Common myeloid progenitor, CD34-positive (primary cell): ENCODE measurements at regions not wholly inside any gene's neighbourhood (a gene's known extent, or its start where the extent isn't known, plus 50 kb on each side); places are given as distances from the start of the nearest gene placed in this dataset.

Experiments used
- CTCF ChIA-PET: fragments of 350-600 bp; sonication (Branson Sonifier 250); formaldehyde crosslinking; loops from one replicate; lab custom pipeline; 2021; ENCODE audit warnings: antibody characterized with exemption; lab: Charles Lee
- POLR2A ChIA-PET: fragments of 350-600 bp; sonication (Branson Sonifier 250); formaldehyde crosslinking; loops from one replicate; lab custom pipeline; 2021; ENCODE audit warnings: antibody characterized with exemption; lab: Charles Lee
- DNase-seq, 3 donors: peaks; one replicate each; pipeline versions ENCODE4 v3.0.0 to v3.0.0-alpha.2; 2013
- H3K27ac ChIP-seq, 2 experiments: 1 replicate in 1 of 2; 2 replicates in 1 of 2; pipeline ENCODE4 v1.7.0; 2013; ENCODE audit warnings: inconsistent platforms in 2 of 2, low read length in 2 of 2, mild to moderate bottlenecking in 2 of 2, low read depth in 1 of 2, moderate library complexity in 1 of 2; ENCODE audit not compliant: severe bottlenecking in 2 of 2, insufficient read depth in 1 of 2, poor library complexity in 1 of 2
- H3K27me3 ChIP-seq, 5 experiments: replicated peaks in 2 of 5; 1 replicate in 3 of 5; 2 replicates in 2 of 5; pipeline versions ENCODE4 v1.6.1 to v1.7.0; 2013; ENCODE audit warnings: low read length in 4 of 5, mild to moderate bottlenecking in 2 of 5, moderate library complexity in 2 of 5, inconsistent platforms in 1 of 5; ENCODE audit not compliant: insufficient read depth in 5 of 5, control insufficient read depth in 4 of 5
- H3K36me3 ChIP-seq, 4 experiments: 1 replicate in 2 of 4; 2 replicates in 2 of 4; pipeline versions ENCODE4 v1.6.1 to v1.7.0; 2013; ENCODE audit warnings: low read length in 3 of 4, control low read depth in 1 of 4, mild to moderate bottlenecking in 1 of 4; ENCODE audit not compliant: control insufficient read depth in 4 of 4, insufficient read depth in 4 of 4
- H3K4me1 ChIP-seq, 4 experiments: 1 replicate in 3 of 4; 2 replicates in 1 of 4; pipeline versions ENCODE4 v1.6.1 to v1.7.1; 2013; ENCODE audit warnings: low read length in 3 of 4, mild to moderate bottlenecking in 3 of 4, control low read depth in 1 of 4, inconsistent platforms in 1 of 4, moderate library complexity in 1 of 4; ENCODE audit not compliant: control insufficient read depth in 4 of 4, insufficient read depth in 4 of 4; ENCODE audit errors: control extremely low read depth in 1 of 4
- H3K4me3 ChIP-seq, 7 experiments: 1 replicate in 4 of 7; 2 replicates in 3 of 7; pipeline versions ENCODE4 v1.5.1 to v1.7.0; 2013; ENCODE audit warnings: mild to moderate bottlenecking in 7 of 7, low read length in 6 of 7, moderate library complexity in 6 of 7, inconsistent platforms in 2 of 7, low read depth in 2 of 7, control low read depth in 1 of 7; ENCODE audit not compliant: insufficient read depth in 4 of 7, control insufficient read depth in 1 of 7; ENCODE audit errors: extremely low read depth in 1 of 7
- H3K9me3 ChIP-seq, 5 experiments: 1 replicate in 4 of 5; 2 replicates in 1 of 5; pipeline versions ENCODE4 v1.6.1 to v1.7.1; 2013; ENCODE audit warnings: low read length in 4 of 5, mild to moderate bottlenecking in 2 of 5, inconsistent platforms in 1 of 5, low read depth in 1 of 5, moderate library complexity in 1 of 5; ENCODE audit not compliant: control insufficient read depth in 4 of 5, insufficient read depth in 2 of 5; ENCODE audit errors: control extremely low read depth in 1 of 5
- WGBS: methylation state at CpG from one replicate; pipeline ENCODE4 v1.1.5; 2013; ENCODE audit not compliant: insufficient coverage; 5-methylcytosine and 5-hydroxymethylcytosine counted together

- no peak for DNase-seq
- H3K36me3 ChIP-seq: peaks cover 0 to 3% (median 0%) of the 10 kb centered on the region in 4 experiments
- H3K27ac ChIP-seq: no peak overlapping the region
- POLR2A ChIA-PET: no interaction called here
- 100% methylated on average over 1 of the region's 6 CpGs for WGBS
- no peaks in the 10 kb centered on the region for H3K4me1 ChIP-seq
- no peaks in the 10 kb centered on the region for H3K9me3 ChIP-seq
- H3K4me3 ChIP-seq: no peak overlapping the region
- CTCF ChIA-PET: no interaction called here
- no peaks in the 10 kb centered on the region for H3K27me3 ChIP-seq
These were observed 351.5 kb downstream of the KLF12 start for GRCh38 chr13:73782450-73783449.

GRCh38 chr13:73781384-73781783 lies 352.8 kb downstream of the KLF12 start:
- CTCF ChIA-PET: no interaction called here
- Histone ChIP-seq H3K27ac (no peak overlapping the region), H3K27me3 (no peaks in the 10 kb centered on the region), H3K36me3 (peaks cover 0 to 3% (median 0%) of the 10 kb centered on the region in 4 experiments), H3K4me3 (no peak overlapping the region), H3K9me3 (no peaks in the 10 kb centered on the region), H3K4me1 (no peaks in the 10 kb centered on the region)
- DNase-seq: no peak
- POLR2A ChIA-PET: no interaction called here

- Histone ChIP-seq H3K27me3 (no peaks in the 10 kb centered on the region), H3K36me3 (peaks cover 0 to 3% (median 0%) of the 10 kb centered on the region in 4 experiments), H3K4me1 (no peaks in the 10 kb centered on the region), H3K9me3 (no peaks in the 10 kb centered on the region), H3K27ac (no peak overlapping the region), H3K4me3 (no peak overlapping the region)
- CTCF ChIA-PET: no interaction called here
- no peak for DNase-seq
- POLR2A ChIA-PET: no interaction called here
- no CpG with 5 or more reads among the region's 1 CpG for WGBS
These were observed 354.3 kb downstream of the KLF12 start for GRCh38 chr13:73779881-73780280.

GRCh38 chr13:73778242-73778864 lies 355.9 kb downstream of the KLF12 start:
- DNase-seq: no peak
- Histone ChIP-seq H3K27ac (no peak overlapping the region), H3K27me3 (no peaks in the 10 kb centered on the region), H3K4me3 (no peak overlapping the region), H3K4me1 (no peaks in the 10 kb centered on the region), H3K36me3 (peaks cover 0 to 6% (median 0%) of the 10 kb centered on the region in 4 experiments), H3K9me3 (no peaks in the 10 kb centered on the region)
- WGBS: over 99% methylated on average over 15 of the region's 17 CpGs
- CTCF ChIA-PET: interaction anchor here (1.0 kb wide), 1 partner anchor 17 kb away, joined by 3 read pairs; no protein-coding TSS in a partner anchor
- POLR2A ChIA-PET: no interaction called here

- Histone ChIP-seq H3K4me3 (no peak overlapping the region), H3K27me3 (no peaks in the 10 kb centered on the region), H3K4me1 (no peaks in the 10 kb centered on the region), H3K36me3 (peaks cover 0 to 6% (median 1%) of the 10 kb centered on the region in 4 experiments), H3K27ac (no peak overlapping the region), H3K9me3 (no peaks in the 10 kb centered on the region)
- CTCF ChIA-PET: no interaction called here
- no peak for DNase-seq
- 100% methylated on average over 6 of the region's 6 CpGs for whole genome bisulfite sequencing
- POLR2A ChIA-PET: no interaction called here
These were observed 357.1 kb downstream of the KLF12 start for GRCh38 chr13:73777134-73777533.

- H3K27ac ChIP-seq: no peak overlapping the region
- DNase-seq: no peak
- ChIA-PET POLR2A (no interaction called here), CTCF (interaction anchor here (0.7 kb wide), 1 partner anchor 1353 kb away, joined by 3 read pairs; no protein-coding TSS in a partner anchor)
- peaks cover 0 to 6% (median 1%) of the 10 kb centered on the region in 4 experiments for H3K36me3 ChIP-seq
- 100% methylated on average over 3 of the region's 3 CpGs for WGBS
- no peaks in the 10 kb centered on the region for H3K4me1 ChIP-seq
- H3K4me3 ChIP-seq: no peak overlapping the region
- no peaks in the 10 kb centered on the region for H3K9me3 ChIP-seq
- no peaks in the 10 kb centered on the region for H3K27me3 ChIP-seq
These were observed 357.9 kb downstream of the KLF12 start for GRCh38 chr13:73776151-73776785.
